BLaER1 (cell line): ENCODE measurements at regions not wholly inside any gene's neighbourhood (a gene's known extent, or its start where the extent isn't known, plus 50 kb on each side); places are given as distances from the start of the nearest gene placed in this dataset.

Experiments
- H3K27ac ChIP-seq: shearing (Covaris generic); formaldehyde crosslinking; 2 replicates; pipeline ENCODE4 v1.8.1; 2022
- H3K27me3 ChIP-seq: shearing (Covaris generic); formaldehyde crosslinking; 2 replicates; pipeline ENCODE4 v1.8.1; 2022
- H3K36me3 ChIP-seq: shearing (Covaris generic); formaldehyde crosslinking; 2 replicates; pipeline ENCODE4 v1.8.1; 2022
- H3K4me1 ChIP-seq: shearing (Covaris generic); formaldehyde crosslinking; 2 replicates; pipeline ENCODE4 v1.8.1; 2022
- H3K4me2 ChIP-seq: shearing (Covaris generic); formaldehyde crosslinking; 2 replicates; pipeline ENCODE4 v1.8.1; 2022
- H3K4me3 ChIP-seq: shearing (Covaris generic); formaldehyde crosslinking; 2 replicates; pipeline ENCODE4 v1.8.1; 2022
- H3K9ac ChIP-seq: shearing (Covaris generic); formaldehyde crosslinking; 2 replicates; pipeline ENCODE4 v1.8.1; 2022
- H3K9me3 ChIP-seq: shearing (Covaris generic); formaldehyde crosslinking; 2 replicates; pipeline ENCODE4 v1.8.1; 2022
- H4K20me1 ChIP-seq: shearing (Covaris generic); formaldehyde crosslinking; 2 replicates; pipeline ENCODE4 v1.8.1; 2022
- Cebpa-rat ChIP-seq: shearing (Covaris generic); IDR thresholded peaks from 2 replicates; pipeline ENCODE4 v1.8.1; 2022

GRCh38 chr13:39855236-39855635 is 199.8 kb downstream of the COG6 start:
- H3K27ac ChIP-seq = no peak overlapping the region
- no peak overlapping the region for H3K9ac ChIP-seq
- no peaks in the 10 kb centered on the region for H3K27me3 ChIP-seq
- no peaks in the 10 kb centered on the region for H3K36me3 ChIP-seq
- no peak for TF ChIP-seq Cebpa-rat
- no peaks in the 10 kb centered on the region for H4K20me1 ChIP-seq
- peaks cover 21% of the 10 kb centered on the region for H3K9me3 ChIP-seq
- H3K4me1 ChIP-seq = peaks cover 11% of the 10 kb centered on the region
- no peak overlapping the region for H3K4me3 ChIP-seq
- H3K4me2 ChIP-seq = peak overlapping the region; percentile 35

GRCh38 chr13:39856714-39857113 is 201.3 kb downstream of the COG6 start:
- H3K9me3 ChIP-seq = peaks cover 21% of the 10 kb centered on the region
- H3K9ac ChIP-seq = no peak overlapping the region
- no peak for TF ChIP-seq Cebpa-rat
- no peak overlapping the region for H3K27ac ChIP-seq
- peaks cover 11% of the 10 kb centered on the region for H3K4me1 ChIP-seq
- no peaks in the 10 kb centered on the region for H4K20me1 ChIP-seq
- no peaks in the 10 kb centered on the region for H3K27me3 ChIP-seq
- H3K4me3 ChIP-seq = no peak overlapping the region
- no peaks in the 10 kb centered on the region for H3K36me3 ChIP-seq
- no peak overlapping the region for H3K4me2 ChIP-seq

GRCh38 chr13:39858794-39859193 is 203.3 kb downstream of the COG6 start:
- Histone ChIP-seq H3K9ac (no peak overlapping the region), H3K9me3 (peaks cover 5% of the 10 kb centered on the region), H3K36me3 (no peaks in the 10 kb centered on the region), H3K4me2 (no peak overlapping the region), H3K27ac (no peak overlapping the region), H4K20me1 (no peaks in the 10 kb centered on the region), H3K4me3 (no peak overlapping the region), H3K27me3 (no peaks in the 10 kb centered on the region), H3K4me1 (peaks cover 11% of the 10 kb centered on the region)
- TF ChIP-seq Cebpa-rat = no peak

GRCh38 chr13:39859898-39860297 is 204.4 kb downstream of the COG6 start:
- TF ChIP-seq Cebpa-rat = no peak
- H3K4me1 ChIP-seq = peaks cover 8% of the 10 kb centered on the region
- H3K27me3 ChIP-seq = no peaks in the 10 kb centered on the region
- no peak overlapping the region for H3K9ac ChIP-seq
- no peak overlapping the region for H3K4me2 ChIP-seq
- H3K4me3 ChIP-seq = no peak overlapping the region
- no peaks in the 10 kb centered on the region for H3K9me3 ChIP-seq
- H4K20me1 ChIP-seq = no peaks in the 10 kb centered on the region
- no peaks in the 10 kb centered on the region for H3K36me3 ChIP-seq
- H3K27ac ChIP-seq = no peak overlapping the region

GRCh38 chr13:39862900-39863299 is 207.4 kb downstream of the COG6 start:
- no peak for TF ChIP-seq Cebpa-rat
- no peaks in the 10 kb centered on the region for H3K4me1 ChIP-seq
- no peak overlapping the region for H3K27ac ChIP-seq
- H3K36me3 ChIP-seq = no peaks in the 10 kb centered on the region
- H3K9ac ChIP-seq = no peak overlapping the region
- no peaks in the 10 kb centered on the region for H4K20me1 ChIP-seq
- no peak overlapping the region for H3K4me3 ChIP-seq
- no peak overlapping the region for H3K4me2 ChIP-seq
- H3K27me3 ChIP-seq = no peaks in the 10 kb centered on the region
- no peaks in the 10 kb centered on the region for H3K9me3 ChIP-seq

- Histone ChIP-seq H3K4me2 (no peak overlapping the region), H3K9me3 (no peaks in the 10 kb centered on the region), H3K27me3 (no peaks in the 10 kb centered on the region), H3K4me1 (no peaks in the 10 kb centered on the region), H3K9ac (no peak overlapping the region), H4K20me1 (no peaks in the 10 kb centered on the region), H3K4me3 (no peak overlapping the region), H3K27ac (no peak overlapping the region), H3K36me3 (no peaks in the 10 kb centered on the region)
- no peak for TF ChIP-seq Cebpa-rat
Measured at GRCh38 chr13:39864221-39864620, 208.8 kb downstream of the COG6 start.

- H3K9me3 ChIP-seq = no peaks in the 10 kb centered on the region
- no peak for TF ChIP-seq Cebpa-rat
- H3K9ac ChIP-seq = no peak overlapping the region
- H3K4me1 ChIP-seq = no peaks in the 10 kb centered on the region
- no peaks in the 10 kb centered on the region for H3K36me3 ChIP-seq
- no peaks in the 10 kb centered on the region for H4K20me1 ChIP-seq
- no peak overlapping the region for H3K4me3 ChIP-seq
- no peaks in the 10 kb centered on the region for H3K27me3 ChIP-seq
- H3K4me2 ChIP-seq = no peak overlapping the region
- no peak overlapping the region for H3K27ac ChIP-seq
Measured at GRCh38 chr13:39866722-39867121, 211.3 kb downstream of the COG6 start.

GRCh38 chr13:39867807-39868206 is 212.3 kb downstream of the COG6 start:
- no peaks in the 10 kb centered on the region for H3K4me1 ChIP-seq

GRCh38 chr13:39870197-39870747 is 214.8 kb downstream of the COG6 start:
- Histone ChIP-seq H3K36me3 (no peaks in the 10 kb centered on the region), H3K27me3 (no peaks in the 10 kb centered on the region), H3K4me1 (no peaks in the 10 kb centered on the region), H3K4me2 (no peak overlapping the region), H3K4me3 (no peak overlapping the region), H3K9me3 (no peaks in the 10 kb centered on the region), H3K9ac (no peak overlapping the region), H3K27ac (no peak overlapping the region), H4K20me1 (no peaks in the 10 kb centered on the region)
- no peak for TF ChIP-seq Cebpa-rat

More at GRCh38 chr13:39867807-39868206, 212.3 kb downstream of the COG6 start:
- Histone ChIP-seq H3K4me2 (no peak overlapping the region), H3K27me3 (no peaks in the 10 kb centered on the region), H3K4me3 (no peak overlapping the region), H4K20me1 (no peaks in the 10 kb centered on the region), H3K9ac (no peak overlapping the region), H3K36me3 (no peaks in the 10 kb centered on the region), H3K27ac (no peak overlapping the region), H3K9me3 (no peaks in the 10 kb centered on the region)
- TF ChIP-seq Cebpa-rat = no peak

- no peaks in the 10 kb centered on the region for H3K27me3 ChIP-seq
- H3K27ac ChIP-seq = no peak overlapping the region
- no peak for TF ChIP-seq Cebpa-rat
- H3K4me2 ChIP-seq = no peak overlapping the region
- no peak overlapping the region for H3K9ac ChIP-seq
- H4K20me1 ChIP-seq = no peaks in the 10 kb centered on the region
- H3K4me1 ChIP-seq = no peaks in the 10 kb centered on the region
- no peaks in the 10 kb centered on the region for H3K36me3 ChIP-seq
- H3K4me3 ChIP-seq = no peak overlapping the region
- no peaks in the 10 kb centered on the region for H3K9me3 ChIP-seq
Measured at GRCh38 chr13:39874331-39875053, 219.0 kb downstream of the COG6 start.
